B cell (primary cell): ENCODE measurements at regions not wholly inside any gene's neighbourhood (a gene's known extent, or its start where the extent isn't known, plus 50 kb on each side); places are given as distances from the start of the nearest gene placed in this dataset.

Experiments used
- ATAC-seq: fragments of 200-7000 bp; cut with Tn5 transposase; one replicate; pipeline ENCODE4 v1.10.0; 2021; ENCODE audit warnings: low read depth, mild to moderate bottlenecking, moderate number of reproducible peaks, moderate library complexity
- CTCF ChIA-PET: fragments of 350-600 bp; sonication (Branson Sonifier 250); formaldehyde crosslinking; loops from one replicate; lab custom pipeline; 2021; ENCODE audit warnings: antibody characterized with exemption, inconsistent platforms; lab: Charles Lee
- POLR2A ChIA-PET: fragments of 350-600 bp; sonication (Branson Sonifier 250); formaldehyde crosslinking; loops from one replicate; lab custom pipeline; 2021; ENCODE audit warnings: antibody characterized with exemption; lab: Charles Lee
- DNase-seq: peaks from one replicate; pipeline ENCODE4 v3.0.0; 2013
- H2AFZ ChIP-seq: 2 replicates; pipeline ENCODE4 v1.6.1; 2012; ENCODE audit warnings: mild to moderate bottlenecking, low read depth, low read length; ENCODE audit not compliant: insufficient read depth, poor library complexity, severe bottlenecking
- H3K27ac ChIP-seq, 2 donors: 1 replicate in 1 of 2; 2 replicates in 1 of 2; pipeline ENCODE4 v1.5.1; 2012 to 2013; ENCODE audit warnings: low read length in 2 of 2, mild to moderate bottlenecking in 2 of 2, moderate library complexity in 1 of 2
- H3K27me3 ChIP-seq, 4 experiments: fragments of 200-600 bp in 1 of 4; sonication (generic) in 1 of 4; replicated peaks in 1 of 4; 1 replicate in 2 of 4; 2 replicates in 2 of 4; pipeline versions ENCODE4 v1.6.1 to v1.7.0; 2013 to 2016; ENCODE audit warnings: low read length in 3 of 4, mild to moderate bottlenecking in 2 of 4, mixed read lengths in 1 of 4, moderate library complexity in 1 of 4; ENCODE audit not compliant: insufficient read depth in 4 of 4, control insufficient read depth in 3 of 4; ENCODE audit errors: control extremely low read depth in 1 of 4
- H3K36me3 ChIP-seq, 2 experiments: replicated peaks in 1 of 2; 1 replicate in 1 of 2; 2 replicates in 1 of 2; pipeline versions ENCODE4 v1.6.1 to v1.7.1; 2013; ENCODE audit warnings: low read length in 1 of 2; ENCODE audit not compliant: insufficient read depth in 2 of 2, control insufficient read depth in 1 of 2; ENCODE audit errors: control extremely low read depth in 1 of 2, extremely low read depth in 1 of 2
- H3K4me1 ChIP-seq, 2 donors: fragments of 200-600 bp in 1 of 2; sonication (generic) in 1 of 2; 1 replicate in 1 of 2; 2 replicates in 1 of 2; pipeline versions ENCODE4 v1.5.1 to v1.6.1; 2013 to 2017; ENCODE audit warnings: low read length in 2 of 2; ENCODE audit not compliant: control insufficient read depth in 2 of 2, insufficient read depth in 2 of 2
- H3K4me2 ChIP-seq: replicated peaks from 2 replicates; pipeline ENCODE3; 2012; ENCODE audit warnings: mild to moderate bottlenecking, low read depth, low read length; ENCODE audit not compliant: poor library complexity, severe bottlenecking
- H3K4me3 ChIP-seq, 5 experiments: fragments of 200-600 bp in 1 of 5; sonication (generic) in 1 of 5; 1 replicate in 3 of 5; 2 replicates in 2 of 5; pipeline versions ENCODE4 v1.5.1 to v1.7.0; 2011 to 2016; ENCODE audit warnings: low read length in 4 of 5, mild to moderate bottlenecking in 4 of 5, low read depth in 2 of 5, control low read depth in 1 of 5, moderate library complexity in 1 of 5; ENCODE audit not compliant: insufficient read depth in 1 of 5; ENCODE audit errors: control extremely low read depth in 1 of 5, extremely low read depth in 1 of 5
- H3K79me2 ChIP-seq: fragments of 200-600 bp; sonication (generic); one replicate; pipeline ENCODE4 v1.6.0; 2016; ENCODE audit warnings: low read length; ENCODE audit not compliant: control insufficient read depth, insufficient read depth
- H3K9ac ChIP-seq: fragments of 200-600 bp; sonication (generic); 2 replicates; pipeline ENCODE4 v1.6.1; 2017; ENCODE audit warnings: mild to moderate bottlenecking, low read length, moderate library complexity
- H3K9me3 ChIP-seq, 3 donors: one replicate each; pipeline versions ENCODE4 v1.6.1 to v1.7.1; 2013; ENCODE audit warnings: low read length in 2 of 3; ENCODE audit not compliant: control insufficient read depth in 2 of 3, insufficient read depth in 1 of 3; ENCODE audit errors: control extremely low read depth in 1 of 3
- H4K20me1 ChIP-seq: 2 replicates; pipeline ENCODE4 v1.6.0; 2012; ENCODE audit warnings: mild to moderate bottlenecking, low read length; ENCODE audit not compliant: insufficient read depth, control insufficient read depth, poor library complexity, severe bottlenecking
- H3K27ac Mint-ChIP-seq: one replicate; pipeline ENCODE4 v1.8.0; 2021; ENCODE audit warnings: mixed read lengths
- H3K27me3 Mint-ChIP-seq: one replicate; pipeline ENCODE4 v1.8.0; 2021; ENCODE audit warnings: mixed read lengths
- H3K4me1 Mint-ChIP-seq: one replicate; pipeline ENCODE4 v1.8.0; 2021; ENCODE audit warnings: mixed read lengths
- H3K4me3 Mint-ChIP-seq: one replicate; pipeline ENCODE4 v1.8.0; 2021; ENCODE audit warnings: mixed read lengths
- H3K9me3 Mint-ChIP-seq: one replicate; pipeline ENCODE4 v1.8.0; 2022; ENCODE audit warnings: mixed read lengths; ENCODE audit not compliant: insufficient read depth
- EZH2 ChIP-seq: IDR thresholded peaks from 2 replicates; pipeline ENCODE4 v1.6.1; 2012; ENCODE audit warnings: borderline replicate concordance, low read depth, mild to moderate bottlenecking, moderate library complexity, low read length; ENCODE audit not compliant: insufficient read depth, poor library complexity, severe bottlenecking
- WGBS: methylation state at CpG from one replicate; pipeline ENCODE4 v1.1.5; 2013; ENCODE audit warnings: missing lambda C conversion rate; ENCODE audit not compliant: insufficient coverage; 5-methylcytosine and 5-hydroxymethylcytosine counted together
- intact Hi-C: fragments of 100-400 bp; cut with micrococcal nuclease; formaldehyde crosslinking; loops from one replicate; pipeline ENCODE4 v1.10.0; 2022
- TF ChIP-seq, protein P1 (sequence below): fragments of 200-600 bp; IDR thresholded peaks from one replicate; pipeline ENCODE4 v1.8.0; 2022; ENCODE audit warnings: antibody characterized with exemption, mild to moderate bottlenecking

DNA sequence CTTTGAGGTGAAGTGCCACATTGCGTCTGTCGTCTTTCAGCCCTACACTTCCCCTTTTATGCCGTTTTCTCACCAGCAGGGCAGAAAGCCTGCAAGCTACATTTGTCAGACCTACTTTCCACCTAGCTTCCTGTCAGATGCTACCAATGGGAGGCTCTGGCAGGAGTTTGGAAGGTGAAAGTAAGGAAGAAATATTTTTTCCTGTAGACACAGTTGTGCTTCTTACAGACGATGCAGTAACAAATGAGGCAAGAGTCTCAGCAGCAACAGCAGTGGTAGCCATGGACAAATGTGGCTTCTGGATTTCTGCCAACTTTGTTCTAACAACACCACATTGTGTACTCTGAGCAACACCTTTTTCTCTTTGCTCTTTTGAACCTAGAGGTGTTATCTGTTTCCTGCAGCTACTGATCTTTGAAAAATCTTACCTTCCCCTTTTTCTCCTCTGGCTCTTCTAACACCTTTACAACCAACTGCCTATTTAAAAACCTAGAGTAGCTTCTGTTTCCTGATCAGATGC is 70.6 kb upstream of the STT3B start:
- peak overlapping the region in 1 of 5 experiments; percentile 22 for H3K4me3 ChIP-seq
- WGBS: 0% methylated on average over 4 of the region's 4 CpGs

DNA sequence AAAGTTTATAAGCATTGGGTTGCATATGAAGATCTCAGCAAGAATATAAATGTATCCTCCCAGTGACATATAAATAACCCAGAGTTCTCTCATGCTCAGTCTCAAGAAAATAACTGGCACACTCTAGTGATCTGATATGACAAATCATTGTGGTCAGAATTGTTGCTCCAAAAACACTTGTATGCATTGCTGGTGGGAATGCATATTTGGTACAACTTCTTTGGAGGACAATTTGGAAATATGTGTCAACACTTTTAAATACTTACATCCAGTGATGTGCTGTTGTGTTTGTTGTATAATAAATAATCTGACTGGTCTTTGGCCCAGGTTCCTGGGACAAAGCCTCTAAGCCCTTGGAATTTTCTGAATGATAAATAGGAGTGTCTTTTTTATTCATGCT is 66.7 kb upstream of the STT3B start:
- POLR2A ChIA-PET: no interaction called here
- CTCF ChIA-PET: no interaction called here
- Histone ChIP-seq H3K4me1 (peaks cover 20 to 21% of the 10 kb centered on the region in 2 donors), H3K9me3 (no peaks in the 10 kb centered on the region), H3K36me3 (no peaks in the 10 kb centered on the region), H3K9ac (no peak overlapping the region), H3K4me3 (no peak overlapping the region), H3K27ac (no peak overlapping the region), H3K4me2 (no peak overlapping the region), H2AFZ (no peak overlapping the region), H3K27me3 (no peaks in the 10 kb centered on the region), H4K20me1 (no peaks in the 10 kb centered on the region), H3K79me2 (no peaks in the 10 kb centered on the region)
- DNase-seq: no peak
- no peak for TF ChIP-seq EZH2
- TF ChIP-seq, protein P1, sequence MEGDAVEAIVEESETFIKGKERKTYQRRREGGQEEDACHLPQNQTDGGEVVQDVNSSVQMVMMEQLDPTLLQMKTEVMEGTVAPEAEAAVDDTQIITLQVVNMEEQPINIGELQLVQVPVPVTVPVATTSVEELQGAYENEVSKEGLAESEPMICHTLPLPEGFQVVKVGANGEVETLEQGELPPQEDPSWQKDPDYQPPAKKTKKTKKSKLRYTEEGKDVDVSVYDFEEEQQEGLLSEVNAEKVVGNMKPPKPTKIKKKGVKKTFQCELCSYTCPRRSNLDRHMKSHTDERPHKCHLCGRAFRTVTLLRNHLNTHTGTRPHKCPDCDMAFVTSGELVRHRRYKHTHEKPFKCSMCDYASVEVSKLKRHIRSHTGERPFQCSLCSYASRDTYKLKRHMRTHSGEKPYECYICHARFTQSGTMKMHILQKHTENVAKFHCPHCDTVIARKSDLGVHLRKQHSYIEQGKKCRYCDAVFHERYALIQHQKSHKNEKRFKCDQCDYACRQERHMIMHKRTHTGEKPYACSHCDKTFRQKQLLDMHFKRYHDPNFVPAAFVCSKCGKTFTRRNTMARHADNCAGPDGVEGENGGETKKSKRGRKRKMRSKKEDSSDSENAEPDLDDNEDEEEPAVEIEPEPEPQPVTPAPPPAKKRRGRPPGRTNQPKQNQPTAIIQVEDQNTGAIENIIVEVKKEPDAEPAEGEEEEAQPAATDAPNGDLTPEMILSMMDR: no peak
- no peaks in the 10 kb centered on the region for H3K9me3 Mint-ChIP-seq
- H3K4me3 Mint-ChIP-seq: no peak overlapping the region
- H3K27ac Mint-ChIP-seq: no peak overlapping the region
- H3K4me1 Mint-ChIP-seq: peaks cover 18% of the 10 kb centered on the region
- ATAC-seq: no peak
- H3K27me3 Mint-ChIP-seq: no peaks in the 10 kb centered on the region
- intact Hi-C loops: no loop called here

More for the DNA sequence above, 70.6 kb upstream of the STT3B start:
- H3K9ac ChIP-seq: peak overlapping the region; percentile 3
- DNase-seq: peak; percentile 72
- peak overlapping the region; percentile 57 for H2AFZ ChIP-seq
- no peaks in the 10 kb centered on the region for H4K20me1 ChIP-seq
- Mint-ChIP-seq H3K9me3 (no peaks in the 10 kb centered on the region), H3K4me3 (peak overlapping the region; percentile 66), H3K4me1 (peaks cover 20% of the 10 kb centered on the region), H3K27me3 (no peaks in the 10 kb centered on the region), H3K27ac (peak overlapping the region; percentile 93)
- intact Hi-C loops: loop anchor here (1.0 kb wide), 1 partner anchor 70 kb away; the partner anchor contains the start of gene STT3B
- H3K27me3 ChIP-seq: no peaks in the 10 kb centered on the region
- no peaks in the 10 kb centered on the region for H3K36me3 ChIP-seq
- CTCF ChIA-PET: interaction anchor here (1.0 to 1.1 kb wide), 2 partner anchors 12 to 70 kb away, joined by 3 read pairs; partner anchors contain the start of gene STT3B
- peak overlapping the region; percentile 53 for H3K4me2 ChIP-seq
- H3K9me3 ChIP-seq: no peaks in the 10 kb centered on the region
- peak; percentile 86 for ATAC-seq
- H3K79me2 ChIP-seq: no peaks in the 10 kb centered on the region
- POLR2A ChIA-PET: interaction anchor here (0.6 to 1.4 kb wide), 3 partner anchors 70 to 1056 kb away, joined by 3 to 11 read pairs (median 4); partner anchors contain the start of gene STT3B
- peaks cover 20 to 24% of the 10 kb centered on the region in 2 donors for H3K4me1 ChIP-seq
- TF ChIP-seq EZH2: no peak
- TF ChIP-seq, protein P1: peak; percentile 44
- H3K27ac ChIP-seq: peak overlapping the region; percentile 68 to 76
